DOHH2 (cell line): ENCODE measurements at regions not wholly inside any gene's neighbourhood (a gene's known extent, or its start where the extent isn't known, plus 50 kb on each side); places are given as distances from the start of the nearest gene placed in this dataset.

ENCODE experiments used
- H3F3A ChIP-seq: fragments of 200-600 bp; sonication (generic), shearing (Covaris generic); 2 replicates; pipeline ENCODE4 v1.6.0; 2016; ENCODE audit warnings: antibody characterized with exemption, mild to moderate bottlenecking; ENCODE audit not compliant: control insufficient read depth, insufficient read depth
- H3K27ac ChIP-seq: fragments of 200-600 bp; sonication (generic); 2 replicates; pipeline ENCODE4 v1.5.1; 2014; ENCODE audit warnings: low read depth, mild to moderate bottlenecking, low read length, moderate library complexity
- H3K27me3 ChIP-seq: fragments of 200-600 bp; sonication (generic); 2 replicates; pipeline ENCODE4 v1.6.1; 2014; ENCODE audit warnings: mild to moderate bottlenecking, low read length, mixed read lengths; ENCODE audit not compliant: control insufficient read depth
- H3K36me3 ChIP-seq: fragments of 200-600 bp; sonication (generic); 2 replicates; pipeline ENCODE4 v1.6.1; 2014; ENCODE audit warnings: mild to moderate bottlenecking, low read length, moderate library complexity, mixed read lengths; ENCODE audit not compliant: control insufficient read depth
- H3K4me1 ChIP-seq: fragments of 200-600 bp; sonication (generic); 2 replicates; pipeline ENCODE4 v1.6.1; 2014; ENCODE audit warnings: mild to moderate bottlenecking, low read length, mixed read lengths; ENCODE audit not compliant: control insufficient read depth
- H3K4me2 ChIP-seq: fragments of 200-600 bp; sonication (generic); 2 replicates; pipeline ENCODE4 v1.6.0; 2014; ENCODE audit warnings: mild to moderate bottlenecking, low read length, moderate library complexity
- H3K4me3 ChIP-seq: fragments of 200-600 bp; sonication (generic); 2 replicates; pipeline ENCODE4 v1.5.1; 2014; ENCODE audit warnings: mild to moderate bottlenecking, low read length, mixed read lengths
- H3K79me2 ChIP-seq: fragments of 200-600 bp; sonication (generic); 2 replicates; pipeline ENCODE4 v1.6.1; 2014; ENCODE audit warnings: mild to moderate bottlenecking, low read length, mixed read lengths; ENCODE audit not compliant: control insufficient read depth
- H3K9me2 ChIP-seq: fragments of 200-600 bp; sonication (generic); replicated peaks from 2 replicates; pipeline ENCODE4 v1.6.1; 2014; ENCODE audit warnings: mild to moderate bottlenecking, low read length, mixed read lengths; ENCODE audit not compliant: control insufficient read depth
- H3K9me3 ChIP-seq: fragments of 200-600 bp; sonication (generic); 2 replicates; pipeline ENCODE4 v1.6.1; 2014; ENCODE audit warnings: antibody characterized with exemption, low read length, mixed read lengths; ENCODE audit not compliant: control insufficient read depth, insufficient read depth
- H4K20me1 ChIP-seq: fragments of 200-600 bp; sonication (generic); 2 replicates; pipeline ENCODE4 v1.6.0; 2014; ENCODE audit warnings: low read depth, mild to moderate bottlenecking, antibody characterized with exemption, low read length, moderate library complexity; ENCODE audit not compliant: control insufficient read depth, insufficient read depth
- EZH2phosphoT487 ChIP-seq: fragments of 200-600 bp; sonication (generic); IDR thresholded peaks from 2 replicates; pipeline ENCODE4 v1.6.1; 2017; ENCODE audit warnings: borderline replicate concordance, mild to moderate bottlenecking, antibody characterized with exemption, low read length, moderate library complexity, mixed read lengths
- TF ChIP-seq, protein P1 (sequence below): fragments of 200-600 bp; sonication (generic); IDR thresholded peaks from one replicate; pipeline ENCODE4 v1.5.1; 2014; ENCODE audit warnings: antibody characterized with exemption, mild to moderate bottlenecking, low read depth, low read length; ENCODE audit not compliant: poor library complexity, severe bottlenecking

DNA sequence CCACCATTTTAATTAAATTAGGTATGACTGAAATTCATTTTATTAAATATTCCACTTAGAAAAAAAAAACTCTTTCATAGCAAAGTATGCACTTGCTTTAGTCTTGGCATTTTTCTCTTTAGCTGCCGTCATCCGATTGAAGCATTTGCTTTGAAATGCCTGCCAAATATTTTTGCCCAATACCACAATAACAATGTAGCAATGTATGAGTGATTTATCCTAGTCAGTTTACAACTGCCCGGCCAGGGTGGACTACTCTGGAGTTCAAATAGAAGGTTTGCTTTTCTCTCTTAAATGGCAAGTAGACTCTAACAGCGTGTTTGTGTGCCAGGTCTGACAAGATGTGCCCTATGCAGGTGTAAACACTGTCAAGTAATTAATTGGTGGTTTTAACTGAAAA is 675.3 kb upstream of the SGCG start:
- Histone ChIP-seq H3K79me2 (no peaks in the 10 kb centered on the region), H3K27ac (no peak overlapping the region), H3K4me1 (no peaks in the 10 kb centered on the region), H3K4me2 (no peak overlapping the region), H3K4me3 (no peak overlapping the region), H3F3A (no peaks in the 10 kb centered on the region), H3K9me2 (no peaks in the 10 kb centered on the region), H3K27me3 (no peaks in the 10 kb centered on the region), H3K9me3 (no peaks in the 10 kb centered on the region), H3K36me3 (no peaks in the 10 kb centered on the region), H4K20me1 (no peaks in the 10 kb centered on the region)
- TF ChIP-seq, protein P1, sequence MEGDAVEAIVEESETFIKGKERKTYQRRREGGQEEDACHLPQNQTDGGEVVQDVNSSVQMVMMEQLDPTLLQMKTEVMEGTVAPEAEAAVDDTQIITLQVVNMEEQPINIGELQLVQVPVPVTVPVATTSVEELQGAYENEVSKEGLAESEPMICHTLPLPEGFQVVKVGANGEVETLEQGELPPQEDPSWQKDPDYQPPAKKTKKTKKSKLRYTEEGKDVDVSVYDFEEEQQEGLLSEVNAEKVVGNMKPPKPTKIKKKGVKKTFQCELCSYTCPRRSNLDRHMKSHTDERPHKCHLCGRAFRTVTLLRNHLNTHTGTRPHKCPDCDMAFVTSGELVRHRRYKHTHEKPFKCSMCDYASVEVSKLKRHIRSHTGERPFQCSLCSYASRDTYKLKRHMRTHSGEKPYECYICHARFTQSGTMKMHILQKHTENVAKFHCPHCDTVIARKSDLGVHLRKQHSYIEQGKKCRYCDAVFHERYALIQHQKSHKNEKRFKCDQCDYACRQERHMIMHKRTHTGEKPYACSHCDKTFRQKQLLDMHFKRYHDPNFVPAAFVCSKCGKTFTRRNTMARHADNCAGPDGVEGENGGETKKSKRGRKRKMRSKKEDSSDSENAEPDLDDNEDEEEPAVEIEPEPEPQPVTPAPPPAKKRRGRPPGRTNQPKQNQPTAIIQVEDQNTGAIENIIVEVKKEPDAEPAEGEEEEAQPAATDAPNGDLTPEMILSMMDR, result no peak
- TF ChIP-seq EZH2phosphoT487, result no peak

DNA sequence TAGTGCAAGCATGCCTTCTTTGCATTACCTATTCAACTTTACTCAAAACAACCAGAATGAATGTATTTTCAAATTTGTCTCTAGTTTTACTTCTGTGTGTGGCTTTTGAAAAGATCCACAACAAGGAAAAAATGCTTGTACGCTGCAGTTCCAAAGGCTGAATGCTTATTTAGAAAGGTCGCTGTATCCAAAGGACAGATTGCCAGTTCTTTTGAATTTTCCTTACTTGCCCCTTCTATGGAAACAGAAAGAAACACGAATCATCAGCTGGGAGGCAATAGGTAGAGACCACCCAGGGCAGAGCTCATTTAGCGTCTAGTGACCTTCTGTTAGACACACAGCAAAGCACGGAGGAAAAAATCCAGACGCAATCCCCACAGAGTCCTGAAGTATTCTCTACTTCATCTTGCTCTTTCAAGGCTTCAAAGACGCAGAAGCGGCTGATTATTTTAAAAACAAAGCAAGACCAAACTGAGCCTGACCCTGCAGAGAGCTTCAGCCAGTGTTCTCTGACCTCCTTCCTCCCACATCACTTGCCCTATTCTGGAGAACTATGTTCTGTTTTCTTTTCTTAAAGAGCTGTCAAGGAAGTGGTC is 674.6 kb upstream of the SGCG start:
- no peaks in the 10 kb centered on the region for H3K79me2 ChIP-seq
- H3K4me2 ChIP-seq, result no peak overlapping the region
- no peak for TF ChIP-seq EZH2phosphoT487
- TF ChIP-seq, protein P1, result no peak
- H3K9me2 ChIP-seq, result no peaks in the 10 kb centered on the region
- H3K4me3 ChIP-seq, result no peak overlapping the region
- H3K36me3 ChIP-seq, result no peaks in the 10 kb centered on the region
- H3K27me3 ChIP-seq, result no peaks in the 10 kb centered on the region
- H3F3A ChIP-seq, result no peaks in the 10 kb centered on the region
- no peaks in the 10 kb centered on the region for H4K20me1 ChIP-seq
- no peak overlapping the region for H3K27ac ChIP-seq
- no peaks in the 10 kb centered on the region for H3K4me1 ChIP-seq
- no peaks in the 10 kb centered on the region for H3K9me3 ChIP-seq

DNA sequence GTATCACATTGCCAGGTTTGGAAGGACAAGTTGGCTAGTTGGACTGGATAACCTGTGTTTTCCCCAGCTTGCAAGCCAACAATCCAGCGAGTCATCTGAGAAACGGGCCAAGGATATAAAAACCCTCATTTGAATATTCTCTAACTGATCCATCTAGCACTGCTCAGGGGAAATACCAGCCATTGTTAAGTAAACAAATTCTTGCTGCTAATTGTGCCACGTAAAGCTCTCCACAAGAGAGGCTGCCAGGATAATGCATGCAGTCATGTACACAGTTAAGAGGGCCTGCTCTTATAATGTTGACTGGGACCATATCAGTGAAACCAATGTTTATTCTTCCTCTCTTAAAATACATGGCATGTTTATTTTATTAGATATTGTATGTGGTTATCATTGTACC is 663.2 kb upstream of the SGCG start:
- TF ChIP-seq, protein P1, result no peak
- no peak for TF ChIP-seq EZH2phosphoT487
- Histone ChIP-seq H4K20me1 (no peaks in the 10 kb centered on the region), H3K79me2 (no peaks in the 10 kb centered on the region), H3K4me1 (no peaks in the 10 kb centered on the region), H3K27me3 (no peaks in the 10 kb centered on the region), H3K9me2 (no peaks in the 10 kb centered on the region), H3K9me3 (no peaks in the 10 kb centered on the region), H3K4me2 (no peak overlapping the region), H3K27ac (no peak overlapping the region), H3K36me3 (no peaks in the 10 kb centered on the region), H3K4me3 (no peak overlapping the region), H3F3A (no peaks in the 10 kb centered on the region)
